GM12878 (cell line): ENCODE measurements at regions not wholly inside any gene's neighbourhood (a gene's known extent, or its start where the extent isn't known, plus 50 kb on each side); places are given as distances from the start of the nearest gene placed in this dataset.

Source experiments
- IKZF1 ChIP-seq: fragments of 450-650 bp; conservative IDR thresholded peaks from 2 replicates; pipeline ENCODE4 v1.6.1; 2017; ENCODE audit warnings: antibody characterized with exemption, mild to moderate bottlenecking
- YY1 ChIP-seq: IDR thresholded peaks from 2 replicates; pipeline ENCODE4 v1.6.1; 2011; ENCODE audit warnings: low read depth, mild to moderate bottlenecking, low read length

DNA sequence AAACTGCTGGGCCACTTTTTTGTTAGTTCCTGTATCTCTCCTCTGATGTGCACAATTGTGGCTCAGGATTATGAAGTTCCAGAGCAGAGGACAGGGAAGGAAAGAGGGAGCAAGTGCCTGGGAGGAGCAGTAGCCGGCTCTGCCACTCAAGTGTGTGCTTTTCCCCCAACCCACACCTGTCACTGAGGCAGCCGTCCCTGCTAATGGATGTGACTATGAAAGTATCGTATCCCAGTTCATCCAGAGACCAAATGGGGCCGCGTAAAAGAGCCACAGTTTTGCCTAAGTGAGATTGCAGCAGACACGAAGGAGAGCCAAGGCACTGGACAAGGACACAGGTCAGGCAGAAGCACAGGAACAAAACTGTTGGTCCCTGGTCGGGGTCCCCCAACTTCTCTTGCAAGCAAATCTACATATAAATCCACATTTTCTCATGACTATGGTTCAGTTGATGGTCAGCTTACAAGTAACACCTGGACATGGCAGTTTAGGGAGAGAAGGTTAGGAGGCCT lies 204.7 kb downstream of the RHOU start:
- no peak for TF ChIP-seq IKZF1
- TF ChIP-seq YY1 = no peak
